ENCODE measurements at regions not wholly inside any gene's neighbourhood (a gene's known extent, or its start where the extent isn't known, plus 50 kb on each side); places are given as distances from the start of the nearest gene placed in this dataset.

GRCh38 chr4:111198446-111198845 lies 575.6 kb upstream of the PITX2 start:
- POLR2A ChIA-PET, result no interaction called here
- CTCF ChIA-PET, result no interaction called here
- DNase-seq (ENCODE audit: extremely low spot score), result no peak
- TF ChIP-seq SP1 (IDR thresholded peaks at IDR 0.05) (no peak), FOXM1 (IDR thresholded peaks at IDR 0.05; ENCODE audit: borderline replicate concordance) (no peak), SUZ12 (IDR thresholded peaks at IDR 0.05) (no peak), CTBP1 (IDR thresholded peaks at IDR 0.05; ENCODE audit: borderline replicate concordance) (no peak), PKNOX1 (IDR thresholded peaks at IDR 0.05) (no peak), ARNT (IDR thresholded peaks at IDR 0.05) (no peak), ELF4 (IDR thresholded peaks at IDR 0.05) (no peak), ZNF384 (IDR thresholded peaks at IDR 0.05) (no peak), LEF1 (IDR thresholded peaks at IDR 0.05; ENCODE audit: borderline replicate concordance) (no peak), FOXK2 (IDR thresholded peaks at IDR 0.05) (no peak), TARDBP (IDR thresholded peaks at IDR 0.05) (no peak), BHLHE40 (IDR thresholded peaks at IDR 0.05; ENCODE audit: borderline replicate concordance) (no peak), NFRKB (IDR thresholded peaks at IDR 0.05) (no peak), L3MBTL2 (conservative IDR thresholded peaks at IDR 0.05) (no peak)

- no peak for TF ChIP-seq FOXA1 (IDR thresholded peaks at IDR 0.05)
- TF ChIP-seq L3MBTL2 (conservative IDR thresholded peaks at IDR 0.05), result no peak
- TF ChIP-seq SUZ12 (IDR thresholded peaks at IDR 0.05), result no peak
- TF ChIP-seq FOXM1 (IDR thresholded peaks at IDR 0.05; ENCODE audit: borderline replicate concordance), result no peak
- no peak for TF ChIP-seq TARDBP (IDR thresholded peaks at IDR 0.05)
- TF ChIP-seq ZNF384 (IDR thresholded peaks at IDR 0.05), result no peak
- TF ChIP-seq FOXK2 (IDR thresholded peaks at IDR 0.05), result no peak
- no peak for TF ChIP-seq SP1 (IDR thresholded peaks at IDR 0.05)
- no peak for TF ChIP-seq PKNOX1 (IDR thresholded peaks at IDR 0.05)
- TF ChIP-seq ELF4 (IDR thresholded peaks at IDR 0.05), result no peak
- TF ChIP-seq NFRKB (IDR thresholded peaks at IDR 0.05), result no peak
- TF ChIP-seq ARNT (IDR thresholded peaks at IDR 0.05), result no peak
- no peak for TF ChIP-seq HDGF (IDR thresholded peaks at IDR 0.05; ENCODE audit: borderline replicate concordance)
- TF ChIP-seq CTBP1 (IDR thresholded peaks at IDR 0.05; ENCODE audit: borderline replicate concordance), result no peak
- TF ChIP-seq BHLHE40 (IDR thresholded peaks at IDR 0.05; ENCODE audit: borderline replicate concordance), result no peak
- no peak for TF ChIP-seq LEF1 (IDR thresholded peaks at IDR 0.05; ENCODE audit: borderline replicate concordance)
- CTCF ChIA-PET, result no interaction called here
- no peak for DNase-seq (ENCODE audit: extremely low spot score)
- POLR2A ChIA-PET, result no interaction called here
Measured at GRCh38 chr4:111204797-111205196, 581.9 kb upstream of the PITX2 start.

GRCh38 chr4:111208970-111209369 lies 586.1 kb upstream of the PITX2 start:
- ChIA-PET CTCF (no interaction called here), POLR2A (no interaction called here)
- DNase-seq (ENCODE audit: extremely low spot score), result no peak
- TF ChIP-seq FOXA1 (IDR thresholded peaks at IDR 0.05) (no peak), BHLHE40 (IDR thresholded peaks at IDR 0.05; ENCODE audit: borderline replicate concordance) (no peak), HDGF (IDR thresholded peaks at IDR 0.05; ENCODE audit: borderline replicate concordance) (no peak)

GRCh38 chr4:111209706-111210105 lies 586.8 kb upstream of the PITX2 start:
- ChIA-PET POLR2A (no interaction called here), CTCF (no interaction called here)
- TF ChIP-seq FOXK2 (IDR thresholded peaks at IDR 0.05), result no peak
- TF ChIP-seq SP1 (IDR thresholded peaks at IDR 0.05), result no peak
- TF ChIP-seq LEF1 (IDR thresholded peaks at IDR 0.05; ENCODE audit: borderline replicate concordance), result no peak
- no peak for TF ChIP-seq NFRKB (IDR thresholded peaks at IDR 0.05)
- no peak for TF ChIP-seq BHLHE40 (IDR thresholded peaks at IDR 0.05; ENCODE audit: borderline replicate concordance)
- TF ChIP-seq PKNOX1 (IDR thresholded peaks at IDR 0.05), result no peak
- TF ChIP-seq L3MBTL2 (conservative IDR thresholded peaks at IDR 0.05), result no peak
- no peak for TF ChIP-seq HDGF (IDR thresholded peaks at IDR 0.05; ENCODE audit: borderline replicate concordance)
- no peak for TF ChIP-seq TARDBP (IDR thresholded peaks at IDR 0.05)
- TF ChIP-seq FOXM1 (IDR thresholded peaks at IDR 0.05; ENCODE audit: borderline replicate concordance), result no peak
- TF ChIP-seq CTBP1 (IDR thresholded peaks at IDR 0.05; ENCODE audit: borderline replicate concordance), result no peak
- no peak for TF ChIP-seq ELF4 (IDR thresholded peaks at IDR 0.05)
- no peak for TF ChIP-seq FOXA1 (IDR thresholded peaks at IDR 0.05)
- TF ChIP-seq SUZ12 (IDR thresholded peaks at IDR 0.05), result no peak
- no peak for TF ChIP-seq ARNT (IDR thresholded peaks at IDR 0.05)
- no peak for TF ChIP-seq ZNF384 (IDR thresholded peaks at IDR 0.05)
- DNase-seq (ENCODE audit: extremely low spot score), result no peak

- TF ChIP-seq PKNOX1 (IDR thresholded peaks at IDR 0.05) (no peak), FOXA1 (IDR thresholded peaks at IDR 0.05) (no peak), FOXM1 (IDR thresholded peaks at IDR 0.05; ENCODE audit: borderline replicate concordance) (no peak), SP1 (IDR thresholded peaks at IDR 0.05) (no peak), NFRKB (IDR thresholded peaks at IDR 0.05) (no peak)
- POLR2A ChIA-PET, result no interaction called here
- CTCF ChIA-PET, result no interaction called here
- no peak for DNase-seq (ENCODE audit: extremely low spot score)
Measured at GRCh38 chr4:111210595-111210994, 587.7 kb upstream of the PITX2 start.

GRCh38 chr4:111213531-111213930 lies 590.7 kb upstream of the PITX2 start:
- no peak for TF ChIP-seq TARDBP (IDR thresholded peaks at IDR 0.05)
- TF ChIP-seq LEF1 (IDR thresholded peaks at IDR 0.05; ENCODE audit: borderline replicate concordance), result no peak
- TF ChIP-seq L3MBTL2 (conservative IDR thresholded peaks at IDR 0.05), result no peak
- no peak for TF ChIP-seq NFRKB (IDR thresholded peaks at IDR 0.05)
- no peak for TF ChIP-seq SP1 (IDR thresholded peaks at IDR 0.05)
- TF ChIP-seq FOXK2 (IDR thresholded peaks at IDR 0.05), result no peak
- no peak for TF ChIP-seq HDGF (IDR thresholded peaks at IDR 0.05; ENCODE audit: borderline replicate concordance)
- POLR2A ChIA-PET, result no interaction called here
- CTCF ChIA-PET, result no interaction called here
- DNase-seq (ENCODE audit: extremely low spot score), result no peak

Data from HEK293T (cell line).